C4-2B (cell line): ENCODE measurements at regions not wholly inside any gene's neighbourhood (a gene's known extent, or its start where the extent isn't known, plus 50 kb on each side); places are given as distances from the start of the nearest gene placed in this dataset.

ENCODE experiments used
- CTCF ChIP-seq: fragments of 450-650 bp; conservative IDR thresholded peaks from 2 replicates; pipeline ENCODE4 v1.5.1; 2017; ENCODE audit warnings: mild to moderate bottlenecking
- ZFX ChIP-seq: fragments of 450-650 bp; IDR thresholded peaks from 2 replicates; pipeline ENCODE4 v1.6.1; 2017

- TF ChIP-seq CTCF (no peak), ZFX (no peak)
Observed at GRCh38 chr18:78130232-78131195, 849.1 kb upstream of the SALL3 start.
